H9 (cell line): ENCODE measurements at regions not wholly inside any gene's neighbourhood (a gene's known extent, or its start where the extent isn't known, plus 50 kb on each side); places are given as distances from the start of the nearest gene placed in this dataset.
"Not testable (repeated sequence)": the region's sequence is repeated elsewhere in the genome, so short reads cannot be mapped to it uniquely, and the experiment has no call there.

ENCODE experiments used
- DNase-seq: peaks from one replicate; pipeline ENCODE4 v3.0.0-alpha.2; 2017
- H2AFZ ChIP-seq: one replicate; pipeline ENCODE4 v1.6.1; 2013; ENCODE audit warnings: mild to moderate bottlenecking, low read length, control low read depth, moderate library complexity
- H2AK5ac ChIP-seq: 2 replicates; pipeline ENCODE4 v1.6.1; 2013; ENCODE audit warnings: low read length, control low read depth, mixed read lengths; ENCODE audit not compliant: insufficient read length
- H2BK120ac ChIP-seq: one replicate; pipeline ENCODE4 v1.6.1; 2013; ENCODE audit warnings: low read depth, mild to moderate bottlenecking, low read length, control low read depth, inconsistent platforms; ENCODE audit not compliant: poor library complexity, severe bottlenecking
- H2BK12ac ChIP-seq: 2 replicates; pipeline ENCODE4 v1.6.1; 2013; ENCODE audit warnings: low read length, control low read depth, mixed read lengths, low read depth; ENCODE audit not compliant: insufficient read length
- H2BK15ac ChIP-seq: 2 replicates; pipeline ENCODE4 v1.6.1; 2013; ENCODE audit warnings: low read depth, low read length, control low read depth
- H2BK20ac ChIP-seq: one replicate; pipeline ENCODE4 v1.6.1; 2013; ENCODE audit warnings: low read depth, mild to moderate bottlenecking, low read length, control low read depth, inconsistent platforms; ENCODE audit not compliant: poor library complexity, severe bottlenecking
- H2BK5ac ChIP-seq: 2 replicates; pipeline ENCODE4 v1.6.1; 2013; ENCODE audit warnings: low read length, control low read depth, mixed read lengths; ENCODE audit not compliant: insufficient read length
- H3K14ac ChIP-seq: 2 replicates; pipeline ENCODE4 v1.6.1; 2013; ENCODE audit warnings: low read length, control low read depth; ENCODE audit not compliant: insufficient read depth
- H3K18ac ChIP-seq: 2 replicates; pipeline ENCODE4 v1.6.1; 2013; ENCODE audit warnings: low read depth, mild to moderate bottlenecking, mixed read lengths, low read length, control low read depth; ENCODE audit not compliant: insufficient read length
- H3K23ac ChIP-seq: 2 replicates; pipeline ENCODE4 v1.6.1; 2013; ENCODE audit warnings: low read length, control low read depth, mixed read lengths, low read depth; ENCODE audit not compliant: insufficient read length
- H3K23me2 ChIP-seq: 2 replicates; pipeline ENCODE4 v1.6.1; 2013; ENCODE audit warnings: low read depth, mild to moderate bottlenecking, mixed read lengths, low read length, control low read depth; ENCODE audit not compliant: insufficient read length, poor library complexity, severe bottlenecking
- H3K27ac ChIP-seq: 2 replicates; pipeline ENCODE4 v1.5.1; 2013; ENCODE audit warnings: low read length, control low read depth, mixed read lengths, low read depth; ENCODE audit not compliant: insufficient read length
- H3K27me3 ChIP-seq: 2 replicates; pipeline ENCODE4 v1.6.1; 2013; ENCODE audit warnings: low read length, control low read depth, inconsistent platforms; ENCODE audit not compliant: insufficient read depth
- H3K4ac ChIP-seq: 2 replicates; pipeline ENCODE4 v1.6.1; 2013; ENCODE audit warnings: low read depth, mild to moderate bottlenecking, control low read depth, inconsistent platforms, low read length, moderate library complexity
- H3K4me1 ChIP-seq: 2 replicates; pipeline ENCODE4 v1.6.1; 2013; ENCODE audit warnings: low read length, control low read depth, inconsistent platforms; ENCODE audit not compliant: insufficient read depth
- H3K4me2 ChIP-seq: 2 replicates; pipeline ENCODE4 v1.6.1; 2013; ENCODE audit warnings: low read length, control low read depth, mixed read lengths; ENCODE audit not compliant: insufficient read length, insufficient read depth
- H3K56ac ChIP-seq: 2 replicates; pipeline ENCODE4 v1.6.1; 2013; ENCODE audit warnings: low read depth, mild to moderate bottlenecking, mixed read lengths, low read length, control low read depth; ENCODE audit not compliant: insufficient read length
- H3K79me1 ChIP-seq: 2 replicates; pipeline ENCODE4 v1.6.1; 2013; ENCODE audit warnings: low read depth, mild to moderate bottlenecking, moderate library complexity, low read length, control low read depth, inconsistent platforms; ENCODE audit not compliant: insufficient read depth, poor library complexity, severe bottlenecking
- H3K79me2 ChIP-seq: 2 replicates; pipeline ENCODE4 v1.6.1; 2013; ENCODE audit warnings: low read length, control low read depth, inconsistent platforms; ENCODE audit not compliant: insufficient read depth
- H3K9ac ChIP-seq: 2 replicates; pipeline ENCODE4 v1.6.1; 2013; ENCODE audit warnings: low read length, control low read depth, mixed read lengths; ENCODE audit not compliant: insufficient read length; ENCODE audit errors: extremely low read depth
- H3K9me3 ChIP-seq: one replicate; pipeline ENCODE4 v1.6.1; 2013; ENCODE audit warnings: low read depth, low read length, inconsistent platforms; ENCODE audit not compliant: control insufficient read depth
- H3T11ph ChIP-seq: one replicate; pipeline ENCODE4 v1.6.1; 2013; ENCODE audit warnings: mild to moderate bottlenecking, low read length, control low read depth, inconsistent platforms
- H4K20me1 ChIP-seq: one replicate; pipeline ENCODE4 v1.6.1; 2013; ENCODE audit not compliant: control insufficient read depth, insufficient read length, insufficient read depth
- H4K5ac ChIP-seq: 2 replicates; pipeline ENCODE4 v1.6.1; 2013; ENCODE audit warnings: low read depth, mild to moderate bottlenecking, mixed read lengths, low read length, control low read depth; ENCODE audit not compliant: insufficient read length
- H4K8ac ChIP-seq: replicated peaks from 2 replicates; pipeline ENCODE4 v1.6.1; 2013; ENCODE audit warnings: low read length, control low read depth, mixed read lengths, low read depth; ENCODE audit not compliant: insufficient read length
- H4K91ac ChIP-seq: 2 replicates; pipeline ENCODE4 v1.6.1; 2013; ENCODE audit warnings: low read depth, mild to moderate bottlenecking, moderate library complexity, mixed read lengths, low read length, control low read depth; ENCODE audit not compliant: insufficient read length
- H3K27ac Mint-ChIP-seq, 3 experiments: 2 replicates in 2 of 3; 3 replicates in 1 of 3; pipeline ENCODE4 v1.8.0; 2020 to 2021; ENCODE audit warnings: mixed read lengths in 3 of 3, mild to moderate bottlenecking in 1 of 3, moderate library complexity in 1 of 3
- H3K27me3 Mint-ChIP-seq: 2 replicates; pipeline ENCODE4 v1.8.0; 2021; ENCODE audit warnings: low read depth, mild to moderate bottlenecking, moderate library complexity, mixed read lengths
- H3K36me3 Mint-ChIP-seq, 3 experiments: 2 replicates in 2 of 3; 3 replicates in 1 of 3; pipeline ENCODE4 v1.8.0; 2020 to 2021; ENCODE audit warnings: low read depth in 3 of 3, mixed read lengths in 3 of 3; ENCODE audit not compliant: insufficient read depth in 1 of 3
- H3K4me1 Mint-ChIP-seq, 2 experiments: 2 replicates each; pipeline ENCODE4 v1.8.0; 2020; ENCODE audit warnings: mixed read lengths in 2 of 2
- H3K4me3 Mint-ChIP-seq, 2 experiments: 2 replicates in 1 of 2; 3 replicates in 1 of 2; pipeline ENCODE4 v1.8.0; 2020 to 2021; ENCODE audit warnings: mild to moderate bottlenecking in 2 of 2, mixed read lengths in 2 of 2, moderate library complexity in 1 of 2
- H3K9me3 Mint-ChIP-seq, 2 experiments: 2 replicates in 1 of 2; 3 replicates in 1 of 2; pipeline ENCODE4 v1.8.0; 2020; ENCODE audit warnings: mild to moderate bottlenecking in 2 of 2, mixed read lengths in 2 of 2, moderate library complexity in 1 of 2
- WGBS: extraction: QIAGEN DNeasy Blood & Tissue Kit; methylation state at CpG from one replicate; pipeline ENCODE4 v1.1.7; 2013; ENCODE audit warnings: missing lambda C conversion rate, low lambda C conversion rate, mixed read lengths; ENCODE audit not compliant: insufficient read length; ENCODE audit errors: extremely low coverage; 5-methylcytosine and 5-hydroxymethylcytosine counted together
- TF ChIP-seq, protein P1 (sequence below): fragments of 200-600 bp; sonication (generic); conservative IDR thresholded peaks from 3 replicates; pipeline ENCODE4 v1.8.0; 2021; ENCODE audit warnings: antibody characterized with exemption, mild to moderate bottlenecking

DNA sequence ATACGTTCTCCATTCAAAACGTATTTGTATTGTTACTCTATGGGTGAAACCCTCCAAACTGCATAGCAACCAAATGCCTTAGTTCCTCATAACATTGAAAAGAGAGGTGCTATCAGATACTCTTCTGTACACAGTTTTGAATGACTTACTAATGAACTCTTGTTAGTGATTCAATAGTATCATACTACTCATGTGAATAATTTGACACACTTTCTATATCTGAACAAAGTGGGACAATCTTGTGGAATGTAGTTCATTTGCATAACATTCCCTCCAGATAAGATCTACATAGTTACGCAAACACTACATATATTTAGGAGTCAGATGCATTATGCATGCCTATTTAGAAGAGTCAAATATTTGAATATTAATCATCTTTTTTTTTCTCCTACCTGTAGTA, 232.0 kb upstream of the NRXN1 start:
- H3K4me1 Mint-ChIP-seq = peaks cover 27 to 28% of the 10 kb centered on the region in 2 experiments
- Histone ChIP-seq H3K27me3 (no peaks in the 10 kb centered on the region), H3K4me2 (no peak overlapping the region), H3K79me2 (no peaks in the 10 kb centered on the region), H2BK5ac (no peak overlapping the region), H3K9ac (no peak overlapping the region), H3T11ph (no peak overlapping the region), H3K14ac (no peak overlapping the region), H2AFZ (no peak overlapping the region), H2AK5ac (no peak overlapping the region), H4K5ac (no peak overlapping the region), H3K4ac (no peak overlapping the region), H4K91ac (no peak overlapping the region), H3K4me1 (peaks cover 6% of the 10 kb centered on the region; the same call in 1 of the 2 replicates), H4K8ac (no peak overlapping the region), H3K56ac (no peak overlapping the region), H3K9me3 (no peaks in the 10 kb centered on the region), H2BK20ac (no peak overlapping the region), H2BK15ac (no peak overlapping the region), H2BK120ac (no peak overlapping the region), H4K20me1 (no peaks in the 10 kb centered on the region), H2BK12ac (no peak overlapping the region), H3K27ac (no peak overlapping the region), H3K18ac (no peak overlapping the region), H3K23me2 (no peaks in the 10 kb centered on the region), H3K79me1 (no peaks in the 10 kb centered on the region), H3K23ac (no peak overlapping the region)
- H3K36me3 Mint-ChIP-seq = no peaks in the 10 kb centered on the region
- H3K27ac Mint-ChIP-seq = peak overlapping the region in 2 of 3 experiments; percentile 13 to 16; a peak in 2 of 7 replicates
- no peaks in the 10 kb centered on the region for H3K27me3 Mint-ChIP-seq
- H3K9me3 Mint-ChIP-seq = no peaks in the 10 kb centered on the region
- TF ChIP-seq, protein P1, sequence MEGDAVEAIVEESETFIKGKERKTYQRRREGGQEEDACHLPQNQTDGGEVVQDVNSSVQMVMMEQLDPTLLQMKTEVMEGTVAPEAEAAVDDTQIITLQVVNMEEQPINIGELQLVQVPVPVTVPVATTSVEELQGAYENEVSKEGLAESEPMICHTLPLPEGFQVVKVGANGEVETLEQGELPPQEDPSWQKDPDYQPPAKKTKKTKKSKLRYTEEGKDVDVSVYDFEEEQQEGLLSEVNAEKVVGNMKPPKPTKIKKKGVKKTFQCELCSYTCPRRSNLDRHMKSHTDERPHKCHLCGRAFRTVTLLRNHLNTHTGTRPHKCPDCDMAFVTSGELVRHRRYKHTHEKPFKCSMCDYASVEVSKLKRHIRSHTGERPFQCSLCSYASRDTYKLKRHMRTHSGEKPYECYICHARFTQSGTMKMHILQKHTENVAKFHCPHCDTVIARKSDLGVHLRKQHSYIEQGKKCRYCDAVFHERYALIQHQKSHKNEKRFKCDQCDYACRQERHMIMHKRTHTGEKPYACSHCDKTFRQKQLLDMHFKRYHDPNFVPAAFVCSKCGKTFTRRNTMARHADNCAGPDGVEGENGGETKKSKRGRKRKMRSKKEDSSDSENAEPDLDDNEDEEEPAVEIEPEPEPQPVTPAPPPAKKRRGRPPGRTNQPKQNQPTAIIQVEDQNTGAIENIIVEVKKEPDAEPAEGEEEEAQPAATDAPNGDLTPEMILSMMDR = no peak
- no CpG with 5 or more reads among the region's 3 CpGs for WGBS
- no peak overlapping the region for H3K4me3 Mint-ChIP-seq
- no peak for DNase-seq

GRCh38 chr2:51263101-51263500, 231.2 kb upstream of the NRXN1 start:
- WGBS = no CpG with 5 or more reads among the region's 2 CpGs
- DNase-seq = not testable (repeated sequence)
- peak overlapping the region; percentile 4 to 92 (median 13); a peak in 4 of 7 replicates for H3K27ac Mint-ChIP-seq

More at GRCh38 chr2:51263101-51263500, 231.2 kb upstream of the NRXN1 start:
- H3K79me2 ChIP-seq, H3K27me3 ChIP-seq, H4K5ac ChIP-seq, H3K9me3 Mint-ChIP-seq, H3K18ac ChIP-seq, H3K23ac ChIP-seq, H3K9me3 ChIP-seq, H3K4ac ChIP-seq, H3K9ac ChIP-seq, H3K14ac ChIP-seq, H3K4me1 ChIP-seq, H2BK12ac ChIP-seq, H3K23me2 ChIP-seq, H3K4me3 Mint-ChIP-seq, H2BK5ac ChIP-seq, H3K27me3 Mint-ChIP-seq, H3K79me1 ChIP-seq, H2BK20ac ChIP-seq, H4K8ac ChIP-seq, H3K27ac ChIP-seq, H2AFZ ChIP-seq, H4K20me1 ChIP-seq, H3K56ac ChIP-seq, H2BK15ac ChIP-seq, H2BK120ac ChIP-seq, H4K91ac ChIP-seq, H2AK5ac ChIP-seq, H3T11ph ChIP-seq, H3K36me3 Mint-ChIP-seq, H3K4me2 ChIP-seq: not testable (repeated sequence)
- peaks cover 22 to 24% of the 10 kb centered on the region in 2 experiments for H3K4me1 Mint-ChIP-seq
